Retina (tissue), 1 donor: ENCODE measurements at regions not wholly inside any gene's neighbourhood (a gene's known extent, or its start where the extent isn't known, plus 50 kb on each side); places are given as distances from the start of the nearest gene placed in this dataset.
"Not testable (repeated sequence)": the region's sequence is repeated elsewhere in the genome, so short reads cannot be mapped to it uniquely, and the experiment has no call there.

Experiments used
- DNase-seq: peaks from one replicate; pipeline ENCODE4 v3.0.0-alpha.2; 2016

DNA sequence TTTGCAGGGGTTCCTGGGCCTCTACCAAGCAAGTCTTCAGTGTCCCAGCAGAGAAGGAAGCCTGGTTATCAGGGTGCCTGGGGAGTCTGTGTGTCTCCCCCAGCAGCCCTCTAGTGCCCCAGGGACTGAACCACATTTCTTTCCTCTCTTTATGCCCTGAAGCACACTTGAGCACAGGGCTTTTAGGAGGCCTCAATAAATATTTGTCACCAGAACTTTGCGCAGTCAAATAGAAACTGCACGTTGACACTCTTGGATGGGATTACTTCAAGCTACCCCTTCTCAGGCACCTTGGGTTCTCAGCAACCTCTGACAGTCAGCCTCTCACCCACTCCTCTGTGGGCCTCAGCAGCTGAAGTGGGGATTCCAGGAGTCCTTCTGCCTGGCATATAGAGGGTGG is 226.6 kb upstream of the HES1 start:
- no peak for DNase-seq

DNA sequence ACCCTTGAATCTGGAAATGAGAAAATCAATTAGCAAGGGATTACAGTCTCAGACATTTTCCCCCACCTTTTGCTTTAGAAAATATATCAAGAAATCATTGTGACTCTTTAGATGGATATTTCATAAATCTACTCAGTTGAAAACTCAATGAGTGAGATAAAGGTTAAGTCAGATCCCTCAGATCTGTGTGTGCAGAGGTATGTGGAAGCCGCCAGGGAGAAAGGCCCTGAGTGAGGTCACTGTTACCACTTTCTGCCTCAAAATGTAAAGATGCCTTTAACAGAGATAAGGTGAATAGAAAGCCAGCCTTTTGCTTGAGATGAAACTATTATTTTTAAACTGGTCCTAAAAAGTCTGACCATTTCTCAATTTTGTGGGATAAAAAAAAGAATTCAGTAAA is 225.6 kb upstream of the HES1 start:
- DNase-seq: no peak

DNA sequence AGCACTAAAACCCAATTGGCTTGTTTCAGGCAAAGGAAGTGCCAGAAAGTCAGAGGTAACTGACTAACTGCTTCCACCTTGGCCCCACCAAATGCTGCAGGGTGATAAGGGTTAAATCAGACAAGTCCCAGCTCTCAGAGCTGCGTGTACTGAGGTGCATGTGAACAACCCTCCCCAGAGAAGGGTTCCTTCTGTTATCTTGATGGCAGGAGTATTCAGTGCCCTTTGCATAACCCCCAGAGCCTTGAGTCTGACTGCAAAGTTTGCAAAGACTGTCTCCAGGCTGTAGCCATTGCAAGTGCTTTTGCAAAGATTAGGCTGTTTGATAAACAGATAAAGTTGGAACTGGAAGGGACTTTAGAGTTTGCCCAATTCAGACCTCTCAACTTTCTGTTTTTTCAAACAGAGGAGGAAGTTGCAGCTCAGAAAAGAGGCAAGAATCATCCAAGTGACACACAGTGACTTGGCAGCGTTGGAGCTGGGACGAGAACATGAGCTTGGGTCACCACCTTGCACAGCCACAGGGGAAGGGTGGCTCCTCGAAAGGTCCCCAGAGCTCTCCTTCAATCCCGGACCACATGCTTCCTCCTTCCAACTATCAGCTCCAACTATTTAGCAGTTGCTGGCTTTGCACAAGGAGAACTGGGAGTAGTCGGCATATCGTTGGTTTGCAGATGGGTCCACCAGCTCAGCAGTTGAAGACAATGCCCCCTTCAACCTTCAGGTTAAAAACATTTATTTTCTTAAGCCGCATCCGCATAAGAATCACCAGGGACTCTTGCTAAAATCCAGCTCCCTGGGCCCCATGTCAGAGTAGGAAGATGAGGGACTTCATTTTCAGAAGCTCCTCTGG is 224.8 kb upstream of the HES1 start:
- no peak for DNase-seq

DNA sequence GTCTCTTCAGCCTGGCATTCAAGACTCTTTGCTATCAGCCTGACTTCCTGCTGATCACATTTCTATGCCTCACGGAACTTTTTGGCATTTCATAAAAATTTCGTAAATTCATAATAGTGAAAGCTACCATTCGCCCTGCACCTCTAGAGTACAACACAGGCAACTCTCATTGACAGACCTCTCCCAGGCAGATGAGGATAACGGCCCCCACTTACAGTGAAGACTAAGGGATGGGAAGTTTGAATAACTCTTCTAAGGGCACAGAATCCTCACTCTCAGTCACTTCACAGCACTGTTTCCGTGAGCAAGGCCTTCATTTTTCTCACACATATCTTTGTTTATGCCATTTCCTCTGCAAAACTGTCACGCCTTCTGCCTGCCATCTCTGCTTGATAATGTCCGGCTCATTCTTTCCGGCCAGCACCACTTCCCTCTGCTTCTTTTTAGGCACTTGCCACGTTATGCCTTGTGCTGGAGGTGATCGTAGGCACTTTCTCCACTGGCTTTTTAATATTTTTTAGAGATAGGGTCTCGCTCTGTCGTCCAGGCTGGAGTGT is 224.1 kb upstream of the HES1 start:
- DNase-seq: no peak

DNA sequence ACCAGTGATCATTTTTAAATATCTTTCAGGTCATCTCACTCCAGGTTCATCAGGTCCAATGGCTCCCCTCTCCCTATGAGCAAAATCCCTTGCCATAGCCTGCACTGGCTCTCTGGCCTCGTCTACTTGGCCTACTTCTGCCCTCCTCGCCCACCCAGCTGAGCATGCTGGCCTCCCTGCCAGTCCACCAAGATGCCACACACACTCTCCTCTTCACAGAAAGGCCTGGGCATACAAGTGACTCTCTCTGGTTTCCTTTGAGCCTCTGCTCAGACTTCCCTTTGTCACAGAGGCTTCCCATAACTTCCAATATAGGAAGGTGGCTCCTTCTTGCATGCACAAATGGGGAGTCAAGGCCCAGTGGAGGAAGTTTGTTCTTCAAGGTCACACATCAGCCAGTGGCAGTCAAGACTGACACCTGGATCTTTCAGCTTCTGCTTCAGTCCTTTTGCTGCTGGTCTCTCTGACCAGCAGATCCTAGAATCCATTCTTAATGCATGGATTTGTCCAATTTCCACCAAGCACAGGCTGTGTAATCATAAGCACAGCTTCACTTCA is 223.2 kb upstream of the HES1 start:
- no peak for DNase-seq

DNA sequence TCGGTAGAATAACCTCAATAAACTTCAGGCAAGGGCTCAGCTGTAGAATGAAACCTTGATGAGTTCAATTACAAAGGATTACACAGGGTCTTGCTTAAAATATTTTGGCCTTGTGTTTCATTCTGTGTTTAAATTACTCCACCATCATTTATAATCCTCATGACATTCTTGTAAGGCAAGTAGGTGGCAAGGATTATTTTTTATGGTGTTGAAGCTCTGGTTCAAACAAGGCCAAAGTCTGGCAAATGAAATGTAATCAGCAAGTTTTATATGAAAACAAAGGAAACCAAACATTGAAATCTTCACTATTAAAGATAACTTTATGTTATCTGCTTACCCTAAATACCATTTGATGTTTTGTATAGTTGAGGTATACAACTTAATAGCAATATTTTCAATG is 221.3 kb upstream of the HES1 start:
- DNase-seq: no peak

DNA sequence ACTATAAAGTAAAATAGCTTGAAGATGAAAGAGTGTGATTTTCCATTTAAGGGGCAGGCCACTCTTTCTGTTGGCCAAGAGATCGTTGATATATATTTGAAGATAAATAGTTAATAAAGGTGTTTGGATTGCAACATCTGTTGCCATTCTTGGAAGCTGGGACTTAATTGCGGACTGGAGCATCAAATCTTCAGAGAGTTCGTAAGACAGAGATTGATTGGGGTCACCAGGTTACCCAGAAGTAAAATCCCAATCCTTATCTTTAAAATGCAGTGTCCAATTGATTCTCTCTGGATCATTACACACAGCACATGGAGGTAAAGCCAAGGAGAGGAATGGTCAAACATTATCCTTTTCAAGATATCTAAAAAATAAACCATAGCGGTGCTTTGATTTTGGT is 220.8 kb upstream of the HES1 start:
- no peak for DNase-seq

DNA sequence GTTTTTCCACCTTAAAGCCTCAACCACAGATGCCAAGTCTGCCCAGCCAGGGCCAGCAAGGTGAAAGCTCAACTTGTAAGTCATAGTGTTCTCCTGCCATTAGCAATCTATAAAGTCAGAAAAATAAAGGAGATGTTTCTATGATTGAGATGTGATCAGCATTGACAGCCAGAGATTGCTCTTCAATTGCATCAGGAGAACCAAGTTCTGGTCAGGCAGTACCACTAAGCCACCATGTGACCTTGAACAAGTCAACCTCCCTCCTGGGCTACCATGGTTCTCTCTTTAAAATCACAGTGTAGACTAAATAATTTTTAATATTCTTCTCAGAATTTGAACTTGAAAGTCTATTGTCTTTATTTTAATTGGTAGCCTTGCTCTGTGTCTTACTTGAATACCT is 220.3 kb upstream of the HES1 start:
- no peak for DNase-seq

DNA sequence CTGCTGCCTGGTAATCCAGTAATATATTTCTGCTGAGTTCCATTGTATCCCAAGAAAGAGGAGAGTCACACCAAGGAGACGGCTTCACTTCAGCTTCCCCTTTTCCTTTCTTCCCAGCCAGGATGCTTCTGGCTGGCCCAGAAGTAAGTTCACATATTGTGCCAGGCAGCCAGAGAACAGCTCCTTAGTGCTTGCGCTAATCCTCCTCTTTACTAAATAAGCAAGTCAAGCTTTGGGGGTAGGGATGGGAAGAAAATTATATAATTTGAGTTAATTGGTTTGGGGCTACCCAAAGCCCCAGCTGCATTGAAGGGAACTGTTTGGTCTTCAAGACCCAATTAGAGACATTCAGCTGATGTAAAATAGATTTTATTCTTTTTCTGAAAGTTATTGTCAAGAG is 218.8 kb upstream of the HES1 start:
- DNase-seq: no peak

DNA sequence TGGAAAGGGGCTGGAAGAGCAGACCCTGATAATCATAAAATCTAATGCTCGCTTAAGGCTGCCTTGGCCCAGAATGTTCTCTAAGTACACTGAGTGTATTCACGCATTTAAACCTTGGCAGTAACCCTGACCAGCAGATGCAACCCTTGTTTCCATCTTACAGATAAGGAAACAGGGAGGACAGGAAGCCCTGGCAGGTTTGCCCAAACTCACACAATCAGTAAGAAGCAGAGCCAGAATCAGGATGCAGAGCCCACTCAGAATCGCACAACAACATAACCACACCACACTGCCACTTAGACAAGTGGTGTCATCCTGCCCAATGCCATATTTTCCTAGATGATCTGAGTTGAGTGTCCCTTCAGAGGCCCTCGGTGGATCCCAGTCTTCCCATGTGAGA is 214.5 kb upstream of the HES1 start:
- DNase-seq: no peak

DNA sequence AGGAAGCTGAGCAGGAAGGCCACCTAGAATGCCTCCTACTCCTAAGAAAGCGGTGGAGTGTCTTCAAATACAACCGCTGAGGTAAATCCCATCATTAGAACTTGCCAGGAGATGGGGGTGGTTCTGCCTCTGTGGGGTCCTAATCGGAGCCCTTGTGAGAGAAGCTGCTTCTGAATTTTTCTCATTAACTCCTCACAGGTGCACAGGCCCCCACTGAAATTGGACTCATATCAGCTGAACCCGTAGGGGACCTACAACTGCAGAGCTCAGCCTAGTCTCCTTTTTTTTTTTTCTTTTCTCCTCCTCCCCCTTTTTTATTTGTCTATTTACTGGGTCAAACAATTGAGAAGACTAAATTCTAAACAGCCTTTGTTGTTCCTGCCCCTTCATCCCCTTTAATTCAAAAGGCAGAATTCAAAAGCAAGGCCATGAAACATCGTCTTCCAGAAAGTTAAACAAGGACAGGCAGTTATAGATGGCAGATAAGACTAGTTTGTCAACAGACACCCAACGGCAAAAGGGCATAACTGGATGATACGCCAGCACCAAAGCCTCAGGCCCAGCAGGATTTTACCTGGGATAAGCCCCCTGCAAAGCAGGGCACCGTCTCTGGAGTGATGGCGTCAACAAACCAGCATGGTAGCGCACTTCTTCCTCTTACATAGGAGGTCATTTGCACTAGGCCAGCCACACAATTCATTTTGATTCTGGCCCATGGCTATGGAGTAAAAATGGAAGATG is 213.7 kb upstream of the HES1 start:
- no peak for DNase-seq

DNA sequence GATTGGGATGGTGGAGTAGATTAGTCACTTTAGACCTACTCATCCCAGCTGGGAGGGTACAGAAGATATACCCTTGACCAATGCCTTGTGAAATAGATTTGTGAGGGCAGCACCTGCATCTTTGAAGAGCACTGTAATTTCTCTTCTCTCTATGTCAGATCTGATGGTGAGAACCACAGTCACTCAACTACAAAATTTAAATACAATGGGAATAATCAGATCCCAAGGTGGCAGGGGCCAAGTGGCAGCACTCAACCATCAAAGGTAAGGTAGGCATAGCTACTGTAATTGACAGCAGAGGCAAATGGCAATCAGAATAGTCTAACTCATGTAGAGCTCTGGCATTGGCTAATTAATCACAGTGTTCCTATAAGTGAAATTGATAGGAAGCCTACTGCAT is 212.0 kb upstream of the HES1 start:
- DNase-seq: not testable (repeated sequence)

DNA sequence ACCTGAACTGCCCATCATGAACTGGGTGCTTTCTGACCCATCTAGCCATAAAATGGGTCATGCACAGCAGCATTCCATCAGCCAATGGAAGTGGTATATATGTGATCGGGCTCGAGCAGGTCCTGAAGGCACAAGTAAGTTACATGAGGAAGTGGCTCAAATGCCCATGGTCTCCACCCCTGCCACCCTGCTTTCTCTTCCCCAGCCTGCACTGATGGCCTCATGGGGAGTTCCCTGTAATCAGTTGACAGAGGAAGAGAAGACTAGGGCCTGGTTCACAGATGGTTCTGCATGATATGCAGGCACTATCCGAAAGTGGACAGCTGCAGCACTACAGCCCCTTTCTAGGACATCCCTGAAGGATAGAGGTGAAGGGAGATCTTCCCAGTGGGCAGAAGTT is 209.9 kb upstream of the HES1 start:
- not testable (repeated sequence) for DNase-seq

DNA sequence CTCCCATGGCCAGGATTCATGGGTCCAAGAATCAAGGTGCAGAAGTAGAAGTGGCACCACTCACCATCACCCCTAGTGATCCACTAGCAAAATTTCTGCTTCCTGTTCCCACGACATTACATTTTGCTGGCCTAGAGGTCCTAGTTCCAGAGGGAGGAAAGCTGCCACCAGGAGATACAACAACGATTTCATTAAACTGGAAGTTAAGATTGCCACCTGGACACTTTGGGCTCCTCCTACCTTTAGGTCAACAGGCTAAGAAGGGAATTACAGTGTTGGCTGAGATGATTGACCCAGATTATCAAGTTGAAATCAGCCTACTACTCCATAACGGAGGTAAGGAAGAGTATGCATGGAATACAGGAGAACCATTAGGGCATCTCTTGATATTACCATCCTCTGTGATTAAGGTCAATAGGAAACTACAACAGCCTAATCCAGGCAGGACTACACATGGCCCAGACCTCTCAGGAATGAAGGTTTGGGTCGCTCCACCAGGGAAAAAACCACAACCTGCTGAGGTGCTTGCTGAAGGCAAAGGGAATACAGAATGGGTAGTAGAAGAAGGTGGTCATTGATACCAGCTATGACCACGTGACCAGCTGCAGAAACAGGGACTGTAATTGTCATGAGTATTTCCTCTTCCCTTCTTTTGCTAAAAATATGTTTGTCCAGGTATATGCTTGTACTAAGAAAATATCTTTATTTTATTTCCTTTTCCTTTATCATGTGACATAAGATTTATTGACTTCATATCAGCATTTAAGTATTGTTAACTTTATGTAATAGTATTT is 208.3 kb upstream of the HES1 start:
- not testable (repeated sequence) for DNase-seq

DNA sequence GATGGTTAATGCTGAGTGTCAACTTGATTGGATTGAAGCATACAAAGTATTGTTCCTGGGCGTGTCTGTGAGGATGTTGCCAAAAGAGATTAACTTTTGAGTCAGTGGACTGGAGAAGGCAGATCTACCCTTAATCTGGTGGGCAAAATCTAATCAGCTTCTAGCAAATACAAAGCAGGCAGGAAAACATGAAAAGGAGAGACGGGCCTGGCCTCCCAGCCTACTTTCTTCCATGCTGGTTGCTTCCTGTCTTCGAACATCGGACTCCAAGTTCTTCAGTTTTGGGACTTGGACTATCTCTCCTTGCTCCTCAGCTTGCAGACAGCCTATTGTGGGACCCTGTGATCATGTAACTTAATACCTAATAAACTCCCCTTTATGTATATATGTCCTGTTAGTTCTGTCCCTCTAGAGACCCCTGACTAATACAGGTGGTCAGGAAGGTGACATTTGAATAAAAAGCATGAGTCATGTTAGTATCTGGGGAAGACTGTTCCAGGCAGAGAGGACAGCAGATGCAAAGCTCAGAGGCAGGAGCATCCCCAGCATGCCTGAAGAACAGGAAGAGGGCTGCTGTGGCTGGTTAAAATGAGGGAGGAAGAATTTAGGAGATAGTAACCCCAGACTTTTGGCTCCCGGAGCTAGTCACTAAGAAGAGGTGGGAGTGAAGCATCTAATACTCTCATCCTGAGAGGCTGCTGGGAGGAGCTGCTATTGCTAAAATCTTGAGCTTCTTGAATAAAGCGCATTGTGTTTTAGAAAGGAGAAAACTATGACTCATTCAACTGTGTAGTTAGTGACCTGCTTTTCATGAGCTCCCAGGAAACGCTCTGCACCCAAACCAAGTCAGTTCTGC is 207.4 kb upstream of the HES1 start:
- no peak for DNase-seq

DNA sequence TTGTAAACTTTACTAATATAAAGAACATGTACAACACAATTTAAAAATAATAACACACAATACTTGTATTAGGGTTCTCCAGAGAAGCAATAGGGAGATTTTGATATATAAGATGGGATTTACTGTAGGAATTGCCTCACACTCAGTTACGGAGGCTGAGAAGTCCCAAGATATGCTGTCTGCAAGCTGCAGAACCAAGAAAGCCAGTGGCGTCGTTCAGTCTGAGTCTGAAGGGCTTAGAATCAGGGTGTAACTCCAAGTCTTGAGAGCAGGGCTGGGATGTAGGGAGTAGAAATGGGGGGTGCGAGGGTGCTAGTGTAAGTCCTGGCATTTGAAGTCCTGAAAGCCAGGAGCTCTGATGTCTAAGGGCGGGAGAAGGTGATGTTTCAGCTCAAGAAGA is 206.6 kb upstream of the HES1 start:
- no peak for DNase-seq

DNA sequence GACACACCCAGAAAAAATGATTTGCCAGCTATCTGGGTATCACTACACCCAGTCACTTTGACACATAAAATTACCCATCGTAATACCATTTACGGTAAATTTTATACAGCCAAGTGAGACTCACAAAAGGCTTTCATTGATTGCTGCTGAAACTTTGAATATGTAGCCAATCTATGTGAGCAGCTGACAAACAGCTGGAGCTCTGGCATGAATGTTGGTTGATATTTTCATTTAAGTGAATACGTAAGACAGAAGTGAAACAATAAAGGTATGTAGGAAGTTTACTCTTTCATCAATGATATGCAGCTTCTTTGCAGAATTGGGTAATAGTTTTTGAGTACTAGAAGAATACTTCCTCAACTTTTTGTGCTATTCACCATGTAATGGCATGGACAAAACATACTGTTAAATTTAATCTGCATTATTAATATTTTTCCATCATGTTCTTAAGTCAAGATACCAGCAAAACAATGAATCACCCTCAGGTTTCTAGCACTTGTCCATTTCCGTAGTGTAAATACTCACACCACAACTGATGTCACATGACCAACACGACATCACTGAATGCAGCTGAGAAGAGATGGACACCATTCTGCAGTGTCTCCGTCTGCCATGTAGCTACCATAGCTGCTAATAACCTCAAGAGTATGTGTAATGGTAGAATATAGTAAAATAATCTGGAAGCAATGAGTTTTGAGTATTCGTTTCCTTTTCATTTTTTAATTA is 205.9 kb upstream of the HES1 start:
- DNase-seq: no peak

DNA sequence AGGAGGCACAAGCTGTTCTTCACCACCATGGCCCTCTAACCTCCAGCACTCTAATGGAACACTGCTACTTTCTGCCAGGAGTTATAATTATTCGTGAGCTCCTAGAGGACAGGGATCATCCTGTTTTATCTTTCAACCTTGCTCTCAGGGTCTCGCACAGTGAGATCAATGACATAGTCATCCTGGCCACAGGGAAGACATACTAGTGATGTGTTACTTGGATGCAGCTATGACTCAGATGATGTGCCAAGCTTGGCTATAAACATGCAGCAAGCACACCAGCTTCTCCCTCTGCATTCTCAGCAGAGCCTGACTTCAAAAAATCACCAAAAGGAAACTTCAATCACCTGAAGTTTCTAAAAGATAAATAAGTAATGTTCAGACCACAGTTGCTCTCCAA is 203.8 kb upstream of the HES1 start:
- DNase-seq: no peak

DNA sequence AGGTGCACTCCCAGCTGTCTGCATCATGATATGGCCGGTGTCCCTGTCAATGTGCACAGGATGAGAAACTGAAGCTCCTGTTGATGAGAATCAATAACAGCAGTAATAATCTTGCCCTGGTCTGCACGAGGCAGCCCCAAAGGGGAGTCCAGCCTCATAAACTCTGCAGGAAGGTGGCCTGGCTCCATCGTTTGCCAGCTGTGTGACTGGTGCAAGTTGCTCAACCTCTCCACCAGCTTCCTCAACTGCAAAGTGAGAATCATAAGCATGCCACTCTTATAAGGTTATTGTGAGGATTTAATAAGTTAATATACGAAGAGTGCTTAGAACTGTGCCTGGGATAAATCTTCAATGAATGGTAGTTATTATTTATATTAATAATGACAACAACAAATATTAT is 203.4 kb upstream of the HES1 start:
- DNase-seq: no peak

DNA sequence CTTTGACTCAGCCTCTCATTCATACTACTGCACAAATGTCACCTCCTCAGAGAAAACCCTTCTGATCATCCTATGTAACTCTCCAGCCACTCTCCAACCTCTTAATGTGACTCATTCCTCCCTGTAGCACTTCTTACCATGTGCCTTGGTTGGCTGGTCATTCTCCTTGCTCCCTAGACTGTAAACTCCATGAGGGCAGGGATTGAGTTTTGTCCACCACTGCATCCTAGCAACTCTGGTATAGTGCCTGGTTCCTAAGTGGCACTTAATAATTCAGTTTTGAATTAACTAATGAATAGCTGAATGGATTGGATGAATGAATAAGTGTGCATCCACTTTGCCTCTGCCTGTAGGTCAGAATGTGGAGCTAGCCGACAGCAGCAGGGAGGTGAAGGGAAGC is 202.5 kb upstream of the HES1 start:
- no peak for DNase-seq

DNA sequence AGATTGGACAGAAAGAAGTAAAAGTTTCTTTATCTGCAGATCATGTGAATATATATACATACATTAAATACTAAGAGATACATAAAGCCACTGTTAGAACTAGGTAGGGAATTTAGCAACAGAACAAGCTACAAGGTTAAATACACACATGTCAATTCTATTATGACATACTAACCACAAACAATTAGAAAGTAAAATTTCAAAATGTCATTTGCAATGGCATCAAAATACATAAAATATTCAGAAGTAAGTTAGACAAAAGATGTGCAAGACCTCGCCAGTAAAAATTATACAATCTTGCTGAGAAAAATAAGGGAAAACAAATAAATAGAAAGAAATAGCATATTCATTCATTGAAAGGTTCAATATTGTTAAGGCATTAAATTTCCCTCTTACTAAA is 200.0 kb upstream of the HES1 start:
- no peak for DNase-seq
